BLaER1 treated with 17β-estradiol and CSF1 and Interleukin-3, amounts not matched to agents 10 nM and 100 nM (cell line): ENCODE measurements at regions not wholly inside any gene's neighbourhood (a gene's known extent, or its start where the extent isn't known, plus 50 kb on each side); places are given as distances from the start of the nearest gene placed in this dataset.
"Not testable (repeated sequence)": the region's sequence is repeated elsewhere in the genome, so short reads cannot be mapped to it uniquely, and the experiment has no call there.

Experiments
- H3K27ac ChIP-seq, 11 experiments: shearing (Covaris generic); formaldehyde crosslinking; 2 replicates each; pipeline ENCODE4 v1.8.1; 2022
- H3K27me3 ChIP-seq, 11 experiments: shearing (Covaris generic); formaldehyde crosslinking; 2 replicates each; pipeline ENCODE4 v1.8.1; 2022
- H3K36me3 ChIP-seq, 11 experiments: shearing (Covaris generic); formaldehyde crosslinking; 2 replicates each; pipeline ENCODE4 v1.8.1; 2022
- H3K4me1 ChIP-seq, 10 experiments: shearing (Covaris generic); formaldehyde crosslinking; 2 replicates each; pipeline ENCODE4 v1.8.1; 2022
- H3K4me2 ChIP-seq, 11 experiments: shearing (Covaris generic); formaldehyde crosslinking; 2 replicates each; pipeline ENCODE4 v1.8.1; 2022
- H3K4me3 ChIP-seq, 10 experiments: shearing (Covaris generic); formaldehyde crosslinking; 2 replicates each; pipeline ENCODE4 v1.8.1; 2022
- H3K9ac ChIP-seq, 11 experiments: shearing (Covaris generic); formaldehyde crosslinking; 2 replicates each; pipeline ENCODE4 v1.8.1; 2022
- H3K9me3 ChIP-seq, 11 experiments: shearing (Covaris generic); formaldehyde crosslinking; replicated peaks in 1 of 11; 2 replicates each; pipeline ENCODE4 v1.8.1; 2022
- H4K20me1 ChIP-seq, 11 experiments: shearing (Covaris generic); formaldehyde crosslinking; 2 replicates each; pipeline ENCODE4 v1.8.1; 2022
- Cebpa-rat ChIP-seq, 11 experiments: shearing (Covaris generic); IDR thresholded peaks; 2 replicates each; pipeline ENCODE4 v1.8.1; 2022

DNA sequence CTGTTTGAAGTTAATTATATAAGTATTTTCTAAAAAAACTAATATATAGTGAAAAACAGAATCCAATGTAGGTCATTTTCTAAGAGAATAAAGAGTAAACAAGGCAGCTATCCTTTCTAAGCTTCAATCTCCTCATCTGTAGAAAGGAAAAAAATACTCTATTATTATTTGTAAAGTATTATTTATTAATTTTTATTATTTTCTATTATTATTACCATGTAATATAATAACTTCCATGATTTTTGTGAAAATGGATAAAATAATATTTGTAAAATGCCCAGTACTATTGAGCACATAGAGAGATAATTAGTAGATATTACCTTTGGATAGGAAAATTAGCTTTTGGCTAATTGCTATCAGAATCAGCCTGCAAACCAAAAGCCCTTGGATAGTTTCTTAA, 684.4 kb downstream of the MTRR start:
- no peaks in the 10 kb centered on the region for H4K20me1 ChIP-seq
- TF ChIP-seq Cebpa-rat (IDR thresholded peaks at IDR 0.05) = no peak
- H3K36me3 ChIP-seq = no peaks in the 10 kb centered on the region
- H3K4me2 ChIP-seq = no peak overlapping the region
- H3K4me1 ChIP-seq = no peaks in the 10 kb centered on the region
- H3K9me3 ChIP-seq = peaks cover 24 to 32% (median 27%) of the 10 kb centered on the region in 11 experiments
- no peak overlapping the region for H3K9ac ChIP-seq
- no peaks in the 10 kb centered on the region for H3K27me3 ChIP-seq
- H3K4me3 ChIP-seq = no peak overlapping the region
- H3K27ac ChIP-seq = no peak overlapping the region

DNA sequence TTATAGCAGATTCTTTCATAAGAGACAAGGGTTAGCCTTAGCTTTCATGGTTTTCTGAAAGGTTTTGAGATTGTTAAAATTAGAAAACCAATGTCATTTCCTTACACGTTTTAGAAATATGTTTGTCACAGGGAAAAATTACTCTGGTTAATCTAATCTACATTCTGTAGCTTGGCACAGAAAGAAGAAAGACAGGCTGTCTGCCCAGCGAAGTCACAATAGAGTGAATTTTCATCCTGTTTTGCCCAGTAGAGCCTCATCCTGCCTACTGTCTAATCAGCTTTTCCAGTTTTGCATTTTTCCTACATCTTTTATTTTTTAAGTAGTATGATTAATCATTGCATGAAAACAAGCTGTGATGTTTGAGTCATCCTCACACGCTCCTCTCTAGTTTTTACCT, 688.8 kb downstream of the MTRR start:
- Histone ChIP-seq H3K27ac (no peak overlapping the region), H3K4me2 (no peak overlapping the region), H3K36me3 (no peaks in the 10 kb centered on the region), H3K9ac (no peak overlapping the region), H3K27me3 (no peaks in the 10 kb centered on the region), H3K4me3 (no peak overlapping the region), H3K4me1 (no peaks in the 10 kb centered on the region), H4K20me1 (no peaks in the 10 kb centered on the region), H3K9me3 (peaks cover 24 to 32% (median 27%) of the 10 kb centered on the region in 11 experiments)
- no peak for TF ChIP-seq Cebpa-rat (IDR thresholded peaks at IDR 0.05)

DNA sequence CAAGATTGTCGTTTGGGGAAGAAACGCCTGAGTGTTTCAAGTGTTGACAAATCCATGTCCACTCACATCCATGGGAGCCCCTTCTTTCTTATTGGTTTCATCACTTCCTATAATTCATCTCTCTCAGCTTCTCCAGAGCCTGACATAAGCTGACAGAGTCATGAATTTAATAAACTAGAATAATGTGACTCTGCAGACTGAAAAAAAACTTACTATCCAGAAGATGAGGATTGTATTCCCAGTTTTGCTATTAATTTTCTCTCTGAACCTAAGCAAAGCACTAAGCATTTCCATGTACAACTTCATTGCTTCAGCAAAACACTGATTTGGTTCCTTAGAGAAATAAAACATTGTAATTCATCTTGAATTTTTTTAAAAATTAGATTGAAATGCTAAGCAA, 691.8 kb downstream of the MTRR start:
- Histone ChIP-seq H3K4me3 (no peak overlapping the region), H3K36me3 (no peaks in the 10 kb centered on the region), H3K4me2 (no peak overlapping the region), H3K27me3 (no peaks in the 10 kb centered on the region), H3K9ac (no peak overlapping the region), H4K20me1 (no peaks in the 10 kb centered on the region), H3K4me1 (peaks cover 0 to 4% (median 0%) of the 10 kb centered on the region in 10 experiments; a peak in 1 of 20 replicates), H3K9me3 (peaks cover 6 to 12% (median 7%) of the 10 kb centered on the region in 11 experiments; a peak in 21 of 22 replicates), H3K27ac (no peak overlapping the region)
- no peak for TF ChIP-seq Cebpa-rat (IDR thresholded peaks at IDR 0.05)

DNA sequence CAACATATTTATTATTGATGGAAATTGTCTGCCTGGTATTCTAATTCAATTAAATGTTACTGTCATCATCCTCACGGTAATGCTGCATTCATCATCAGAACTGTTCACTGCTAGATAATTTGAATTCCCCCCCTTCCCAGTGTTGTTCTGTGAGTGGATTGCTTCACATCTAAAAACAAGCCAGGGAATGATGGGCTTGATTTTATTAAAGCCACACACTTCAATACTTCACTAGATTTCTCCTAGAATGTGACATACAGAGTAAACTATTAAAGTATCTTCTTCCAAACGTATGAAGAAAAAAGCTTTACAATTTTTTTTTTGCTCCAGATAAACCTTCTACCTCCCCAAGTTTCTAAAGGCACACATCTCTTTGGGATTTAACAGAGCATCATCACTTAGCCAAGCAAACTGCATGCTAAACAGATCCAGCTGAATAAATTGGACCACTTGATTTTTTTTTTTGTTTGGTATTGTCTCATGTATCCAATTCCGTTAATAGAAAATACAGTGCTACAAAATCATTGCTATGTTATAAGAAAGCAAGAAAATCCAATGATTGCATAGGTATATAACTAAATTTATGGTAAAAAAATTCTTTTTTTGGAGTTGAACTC, 692.4 kb downstream of the MTRR start:
- H3K4me1 ChIP-seq = peaks cover 0 to 4% (median 0%) of the 10 kb centered on the region in 10 experiments; a peak in 1 of 20 replicates
- peaks cover under 1 to 6% (median 1%) of the 10 kb centered on the region in 11 experiments; a peak in 13 of 22 replicates for H3K9me3 ChIP-seq
- H3K27ac ChIP-seq = no peak overlapping the region
- no peaks in the 10 kb centered on the region for H3K27me3 ChIP-seq
- H3K4me2 ChIP-seq = no peak overlapping the region
- H3K36me3 ChIP-seq = no peaks in the 10 kb centered on the region
- H3K4me3 ChIP-seq = no peak overlapping the region
- TF ChIP-seq Cebpa-rat (IDR thresholded peaks at IDR 0.05) = no peak
- no peak overlapping the region for H3K9ac ChIP-seq
- H4K20me1 ChIP-seq = no peaks in the 10 kb centered on the region

DNA sequence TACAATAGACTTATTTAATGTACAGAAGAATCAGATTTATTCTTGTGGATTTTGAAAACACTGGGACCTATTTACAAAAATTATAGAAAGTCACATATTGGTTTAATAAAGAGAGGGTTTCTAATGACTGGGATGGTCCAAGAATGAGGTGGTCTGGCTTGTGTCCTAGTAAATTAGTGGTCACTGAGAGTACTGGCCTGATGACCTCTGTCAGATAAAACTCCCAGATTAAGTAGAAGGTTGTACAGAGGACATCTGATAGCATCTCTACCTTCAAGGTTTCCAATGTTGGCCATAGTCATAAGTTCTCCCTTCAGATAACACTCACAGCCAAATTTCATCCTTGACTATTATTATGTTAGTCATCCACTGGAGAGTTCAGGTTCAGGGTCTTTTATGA, 692.9 kb downstream of the MTRR start:
- no peak overlapping the region for H3K9ac ChIP-seq
- H3K4me2 ChIP-seq = no peak overlapping the region
- no peak for TF ChIP-seq Cebpa-rat (IDR thresholded peaks at IDR 0.05)
- H3K4me1 ChIP-seq = peaks cover 0 to 8% (median 0%) of the 10 kb centered on the region in 10 experiments; a peak in 2 of 20 replicates
- 0 out of 22 replicates have a peak, but pooled peaks cover 0 to under 1% (median 0%) of the 10 kb centered on the region in 11 experiments for H3K9me3 ChIP-seq
- H4K20me1 ChIP-seq = no peaks in the 10 kb centered on the region
- H3K27ac ChIP-seq = no peak overlapping the region
- no peaks in the 10 kb centered on the region for H3K36me3 ChIP-seq
- H3K4me3 ChIP-seq = no peak overlapping the region
- H3K27me3 ChIP-seq = no peaks in the 10 kb centered on the region

DNA sequence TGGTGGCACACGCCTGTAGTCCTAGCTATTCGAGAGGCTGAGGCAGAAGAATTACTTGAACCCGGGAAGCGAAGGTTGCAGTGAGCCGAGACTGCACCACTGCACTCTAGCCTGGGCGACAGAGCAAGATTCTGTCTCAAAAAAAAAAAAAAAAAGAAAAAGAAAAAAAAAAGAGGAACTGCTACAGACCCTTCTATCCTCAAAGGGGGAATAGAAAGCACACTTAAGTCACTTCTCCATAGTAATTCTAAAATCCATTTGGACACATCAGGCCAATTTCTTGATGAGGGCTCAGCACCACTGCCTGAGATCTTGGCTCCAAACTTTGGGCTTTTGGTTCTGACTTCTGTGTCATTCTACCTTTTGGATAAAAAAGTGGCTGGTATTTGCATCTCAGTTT, 694.6 kb downstream of the MTRR start:
- not testable (repeated sequence) for H3K9ac ChIP-seq, H3K4me1 ChIP-seq
- 0 out of 22 replicates have a peak overlapping the region, but pooled peaks of 1 of the 11 experiments have one; percentile 10 for H3K4me2 ChIP-seq

DNA sequence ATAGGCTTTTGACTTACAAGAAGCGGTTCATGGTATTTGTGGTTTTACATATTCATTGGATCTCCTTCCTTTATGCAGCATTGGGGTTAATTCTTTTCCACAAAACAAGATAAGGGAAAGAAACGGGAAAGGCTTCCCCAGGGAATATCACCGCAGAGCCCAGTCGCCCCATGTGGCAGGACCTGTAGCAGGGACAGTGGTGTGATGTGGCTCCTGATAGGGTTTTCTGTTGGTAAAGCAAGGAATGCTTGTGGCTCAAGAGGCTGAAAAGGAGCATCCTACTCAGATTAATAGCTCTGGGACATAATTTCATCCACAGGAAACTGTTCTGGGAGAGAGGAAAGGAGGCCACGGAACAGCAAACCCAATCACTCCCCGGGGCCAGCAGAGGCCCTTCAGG, 699.9 kb downstream of the MTRR start:
- Histone ChIP-seq H3K4me2 (no peak overlapping the region), H3K4me3 (no peak overlapping the region)

More for the DNA sequence above, 694.6 kb downstream of the MTRR start:
- not testable (repeated sequence) for H3K36me3 ChIP-seq, H3K27me3 ChIP-seq, H3K9me3 ChIP-seq, H3K27ac ChIP-seq, H3K4me3 ChIP-seq, H4K20me1 ChIP-seq

DNA sequence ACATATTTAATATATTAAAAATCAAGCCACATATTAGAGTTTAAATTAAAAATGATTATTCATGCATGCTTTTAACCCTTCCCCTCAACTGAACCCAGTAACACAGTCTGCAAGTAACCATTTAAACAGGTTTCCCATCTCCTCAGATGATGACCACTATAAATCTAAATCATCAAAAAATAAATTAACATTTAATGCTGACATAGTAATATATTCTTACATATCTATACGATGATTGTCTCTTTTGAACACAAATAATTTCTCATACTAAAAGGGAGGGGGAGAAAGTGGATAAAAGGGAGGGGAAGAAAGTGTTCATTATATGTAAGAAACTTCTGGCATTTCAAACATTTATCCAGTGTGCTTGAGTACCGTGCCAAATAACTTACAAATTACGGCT, 701.6 kb downstream of the MTRR start:
- Histone ChIP-seq H3K9me3 (0 out of 22 replicates have a peak, but pooled peaks cover 0 to 4% (median 0%) of the 10 kb centered on the region in 11 experiments), H4K20me1 (no peaks in the 10 kb centered on the region), H3K9ac (no peak overlapping the region), H3K27me3 (no peaks in the 10 kb centered on the region), H3K36me3 (no peaks in the 10 kb centered on the region), H3K27ac (no peak overlapping the region), H3K4me1 (peaks cover 0 to 6% (median 0%) of the 10 kb centered on the region in 10 experiments; a peak in 1 of 20 replicates), H3K4me2 (no peak overlapping the region), H3K4me3 (no peak overlapping the region)
- TF ChIP-seq Cebpa-rat (IDR thresholded peaks at IDR 0.05) = no peak

More for the DNA sequence above, 699.9 kb downstream of the MTRR start:
- Histone ChIP-seq H3K27me3 (no peaks in the 10 kb centered on the region), H3K36me3 (no peaks in the 10 kb centered on the region), H3K27ac (no peak overlapping the region), H3K4me1 (peaks cover 0 to 6% (median 0%) of the 10 kb centered on the region in 10 experiments; a peak in 1 of 20 replicates), H4K20me1 (no peaks in the 10 kb centered on the region), H3K9me3 (no peaks in the 10 kb centered on the region), H3K9ac (no peak overlapping the region)
- no peak for TF ChIP-seq Cebpa-rat (IDR thresholded peaks at IDR 0.05)

DNA sequence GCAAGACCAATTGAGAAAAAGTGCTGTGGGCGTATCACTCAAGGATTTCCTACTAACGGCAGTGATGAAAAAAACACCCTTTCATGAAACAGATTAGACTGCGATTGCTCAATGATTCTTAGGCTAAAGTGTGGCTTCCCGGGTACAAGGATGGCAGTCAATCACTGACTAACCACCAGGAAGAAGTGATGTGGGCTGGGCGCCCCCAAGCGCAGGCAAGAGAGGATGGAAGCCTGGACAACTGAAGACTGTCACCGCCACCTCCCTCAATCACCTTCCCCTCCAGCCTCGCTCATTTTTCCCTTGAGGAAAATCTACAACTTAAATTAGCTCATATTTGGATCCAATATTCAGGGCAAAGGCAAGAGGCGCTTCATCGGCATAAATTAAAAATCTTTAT, 707.2 kb downstream of the MTRR start:
- TF ChIP-seq Cebpa-rat (IDR thresholded peaks at IDR 0.05) = no peak
- H3K4me3 ChIP-seq = no peak overlapping the region
- H4K20me1 ChIP-seq = no peaks in the 10 kb centered on the region
- H3K9ac ChIP-seq = no peak overlapping the region
- no peaks in the 10 kb centered on the region for H3K4me1 ChIP-seq
- H3K27ac ChIP-seq = no peak overlapping the region
- no peak overlapping the region for H3K4me2 ChIP-seq
- H3K9me3 ChIP-seq = 0 out of 22 replicates have a peak, but pooled peaks cover 0 to 12% (median 0%) of the 10 kb centered on the region in 11 experiments
- H3K36me3 ChIP-seq = no peaks in the 10 kb centered on the region
- no peaks in the 10 kb centered on the region for H3K27me3 ChIP-seq

DNA sequence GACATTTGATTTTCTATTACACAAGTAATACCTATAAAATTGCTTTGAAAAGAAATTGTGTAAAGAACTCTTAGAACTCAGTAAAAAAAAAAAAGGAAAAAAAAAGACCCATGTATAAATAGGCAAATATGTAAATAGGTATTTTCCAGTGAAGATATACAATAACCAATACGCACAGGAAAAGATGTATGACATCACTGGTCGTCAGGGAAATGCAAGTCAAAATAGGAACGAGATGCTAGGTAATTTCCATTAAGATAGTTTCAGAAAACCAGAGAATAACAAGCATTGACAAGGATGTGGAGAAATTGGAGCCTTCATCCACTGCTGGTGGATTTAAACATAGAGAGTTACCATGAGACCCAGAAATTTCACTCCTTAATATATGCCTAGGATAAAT, 708.8 kb downstream of the MTRR start:
- H3K4me3 ChIP-seq = no peak overlapping the region
- no peaks in the 10 kb centered on the region for H4K20me1 ChIP-seq
- H3K9ac ChIP-seq = no peak overlapping the region
- H3K27ac ChIP-seq = no peak overlapping the region
- no peaks in the 10 kb centered on the region for H3K4me1 ChIP-seq
- H3K9me3 ChIP-seq = 0 out of 22 replicates have a peak, but pooled peaks cover 0 to 12% (median 0%) of the 10 kb centered on the region in 11 experiments
- no peaks in the 10 kb centered on the region for H3K36me3 ChIP-seq
- no peak overlapping the region for H3K4me2 ChIP-seq
- no peaks in the 10 kb centered on the region for H3K27me3 ChIP-seq
- TF ChIP-seq Cebpa-rat (IDR thresholded peaks at IDR 0.05) = no peak
